IMR-90 (cell line): ENCODE measurements at regions not wholly inside any gene's neighbourhood (a gene's known extent, or its start where the extent isn't known, plus 50 kb on each side); places are given as distances from the start of the nearest gene placed in this dataset.

ENCODE experiments used
- ATAC-seq: fragments of 200-7000 bp; cut with Tn5 transposase; 2 replicates; pipeline ENCODE4 v1.9.1; 2020; ENCODE audit warnings: low read depth, mild to moderate bottlenecking, moderate library complexity
- BruUV-seq: library from RNA; stranded (reverse); fragments of 400-500 nt; replicated peaks from 2 replicates; lab custom pipeline; 2021; lab: Mats Ljungman, UMichigan
- CTCF ChIA-PET: fragments of 300-600 bp; formaldehyde crosslinking; extraction: SDS; loops from one replicate; lab custom pipeline; 2021; ENCODE audit warnings: antibody characterized with exemption; lab: Yijun Ruan, JAX
- POLR2A ChIA-PET: fragments of 300-600 bp; sonication (Branson Sonifier 250); formaldehyde crosslinking; loops from one replicate; lab custom pipeline; 2022; ENCODE audit warnings: antibody characterized with exemption; ENCODE audit not compliant: unreplicated experiment; lab: Charles Lee
- DNase-seq: peaks from one replicate; pipeline ENCODE4 v3.0.0; 2013
- H2AFZ ChIP-seq: replicated peaks from 2 replicates; pipeline ENCODE3; 2013; ENCODE audit warnings: low read length, mild to moderate bottlenecking; ENCODE audit not compliant: poor library complexity
- H2AK5ac ChIP-seq: 2 replicates; pipeline ENCODE4 v1.6.1; 2013; ENCODE audit warnings: low read depth, low read length, inconsistent platforms
- H2AK9ac ChIP-seq: replicated peaks from 2 replicates; pipeline ENCODE3; 2013; ENCODE audit warnings: mild to moderate bottlenecking, low read depth, low read length, moderate library complexity; ENCODE audit not compliant: poor library complexity
- H2BK120ac ChIP-seq: 2 replicates; pipeline ENCODE4 v1.6.1; 2013; ENCODE audit warnings: low read depth, low read length, inconsistent platforms
- H2BK15ac ChIP-seq: 3 replicates; pipeline ENCODE4 v1.6.1; 2013; ENCODE audit warnings: low read depth, low read length, inconsistent platforms
- H2BK20ac ChIP-seq: 2 replicates; pipeline ENCODE4 v1.6.1; 2013; ENCODE audit warnings: low read depth, mild to moderate bottlenecking, inconsistent platforms, low read length, moderate library complexity
- H2BK5ac ChIP-seq: 2 replicates; pipeline ENCODE4 v1.6.1; 2013; ENCODE audit warnings: mild to moderate bottlenecking, low read depth, low read length, inconsistent platforms; ENCODE audit not compliant: poor library complexity, severe bottlenecking
- H3K14ac ChIP-seq: replicated peaks from 2 replicates; pipeline ENCODE4 v1.6.1; 2013; ENCODE audit warnings: low read depth, low read length, inconsistent platforms
- H3K18ac ChIP-seq: 2 replicates; pipeline ENCODE4 v1.6.1; 2013; ENCODE audit warnings: low read depth, low read length, control low read depth
- H3K23ac ChIP-seq: 2 replicates; pipeline ENCODE4 v1.6.1; 2013; ENCODE audit warnings: low read depth, low read length, inconsistent platforms
- H3K27ac ChIP-seq: 2 replicates; pipeline ENCODE4 v1.5.1; 2013; ENCODE audit warnings: mild to moderate bottlenecking, control low read depth, low read length; ENCODE audit not compliant: insufficient read depth
- H3K27me3 ChIP-seq: 2 replicates; pipeline ENCODE4 v1.6.1; 2013; ENCODE audit warnings: low read length; ENCODE audit not compliant: control insufficient read depth, insufficient read depth
- H3K36me3 ChIP-seq: 2 replicates; pipeline ENCODE4 v1.6.1; 2013; ENCODE audit warnings: low read length, mixed read lengths; ENCODE audit not compliant: control insufficient read depth, insufficient read depth
- H3K4ac ChIP-seq: 2 replicates; pipeline ENCODE4 v1.6.1; 2013; ENCODE audit warnings: low read depth, low read length, inconsistent platforms
- H3K4me1 ChIP-seq: 2 replicates; pipeline ENCODE4 v1.6.1; 2013; ENCODE audit warnings: low read length, mixed read lengths; ENCODE audit not compliant: control insufficient read depth, insufficient read depth
- H3K4me2 ChIP-seq: 2 replicates; pipeline ENCODE4 v1.6.1; 2013; ENCODE audit warnings: low read depth, mild to moderate bottlenecking, control low read depth, low read length, moderate library complexity
- H3K4me3 ChIP-seq: 2 replicates; pipeline ENCODE4 v1.5.1; 2013; ENCODE audit warnings: low read depth, mild to moderate bottlenecking, control low read depth, low read length, moderate library complexity; ENCODE audit not compliant: insufficient read depth
- H3K56ac ChIP-seq: 2 replicates; pipeline ENCODE4 v1.6.1; 2013; ENCODE audit warnings: low read length, inconsistent platforms; ENCODE audit not compliant: insufficient read depth; ENCODE audit errors: extremely low read depth
- H3K79me1 ChIP-seq, 2 experiments: 2 replicates each; pipeline ENCODE4 v1.6.1; 2013; ENCODE audit warnings: low read length in 2 of 2, inconsistent platforms in 1 of 2, low read depth in 1 of 2
- H3K9ac ChIP-seq: 2 replicates; pipeline ENCODE4 v1.6.1; 2013; ENCODE audit warnings: low read depth, low read length, control low read depth
- H3K9me1 ChIP-seq: 2 replicates; pipeline ENCODE4 v1.6.1; 2013; ENCODE audit warnings: low read length, inconsistent platforms; ENCODE audit not compliant: insufficient read depth
- H3K9me3 ChIP-seq: 2 replicates; pipeline ENCODE4 v1.6.1; 2013; ENCODE audit warnings: low read length; ENCODE audit not compliant: control insufficient read depth, insufficient read depth
- H4K20me1 ChIP-seq: 2 replicates; pipeline ENCODE4 v1.6.1; 2013; ENCODE audit warnings: low read length, inconsistent platforms; ENCODE audit not compliant: insufficient read depth
- H4K5ac ChIP-seq: 2 replicates; pipeline ENCODE4 v1.6.1; 2013; ENCODE audit warnings: mild to moderate bottlenecking, low read depth, low read length, control low read depth
- H4K8ac ChIP-seq, 2 experiments: 2 replicates each; pipeline ENCODE4 v1.6.1; 2013; ENCODE audit warnings: low read depth in 2 of 2, low read length in 2 of 2, control low read depth in 1 of 2, inconsistent platforms in 1 of 2
- H4K91ac ChIP-seq: 2 replicates; pipeline ENCODE4 v1.6.1; 2013; ENCODE audit warnings: low read depth, low read length, inconsistent platforms; ENCODE audit not compliant: insufficient read depth
- BHLHE40 ChIP-seq: fragments of 150-350 bp; IDR thresholded peaks from 2 replicates; pipeline ENCODE4 v1.6.1; 2016; ENCODE audit warnings: mild to moderate bottlenecking, low read depth, low read length
- WGBS, 2 experiments: methylation state at CpG; one replicate each; pipeline versions ENCODE4 v1.1.5 to v1.1.7; 2013; ENCODE audit warnings: missing lambda C conversion rate in 2 of 2; ENCODE audit not compliant: insufficient read length in 1 of 2; ENCODE audit errors: extremely low coverage in 2 of 2; 5-methylcytosine and 5-hydroxymethylcytosine counted together
- dilution Hi-C: fragments of 300-500 bp; cut with HindIII; formaldehyde crosslinking; loops from one replicate; pipeline ENCODE4 v1.14.3; 2018; ENCODE audit warnings: low sequenced_read_pairs; ENCODE audit not compliant: unreplicated experiment
- in situ Hi-C: fragments of 300-500 bp; cut with MboI; formaldehyde crosslinking; loops from 3 replicates; pipeline ENCODE4 v1.14.3; 2019; ENCODE audit warnings: low sequenced_read_pairs, inconsistent platforms, mixed read lengths
- intact Hi-C: fragments of 100-400 bp; cut with micrococcal nuclease; formaldehyde crosslinking; loops from 2 replicates; pipeline ENCODE4 v1.10.0; 2022
- TF ChIP-seq, protein P1 (sequence below): fragments of 150-350 bp; IDR thresholded peaks from 2 replicates; pipeline ENCODE4 v1.6.1; 2017; ENCODE audit warnings: mild to moderate bottlenecking, antibody characterized with exemption, low read length, low read depth

DNA sequence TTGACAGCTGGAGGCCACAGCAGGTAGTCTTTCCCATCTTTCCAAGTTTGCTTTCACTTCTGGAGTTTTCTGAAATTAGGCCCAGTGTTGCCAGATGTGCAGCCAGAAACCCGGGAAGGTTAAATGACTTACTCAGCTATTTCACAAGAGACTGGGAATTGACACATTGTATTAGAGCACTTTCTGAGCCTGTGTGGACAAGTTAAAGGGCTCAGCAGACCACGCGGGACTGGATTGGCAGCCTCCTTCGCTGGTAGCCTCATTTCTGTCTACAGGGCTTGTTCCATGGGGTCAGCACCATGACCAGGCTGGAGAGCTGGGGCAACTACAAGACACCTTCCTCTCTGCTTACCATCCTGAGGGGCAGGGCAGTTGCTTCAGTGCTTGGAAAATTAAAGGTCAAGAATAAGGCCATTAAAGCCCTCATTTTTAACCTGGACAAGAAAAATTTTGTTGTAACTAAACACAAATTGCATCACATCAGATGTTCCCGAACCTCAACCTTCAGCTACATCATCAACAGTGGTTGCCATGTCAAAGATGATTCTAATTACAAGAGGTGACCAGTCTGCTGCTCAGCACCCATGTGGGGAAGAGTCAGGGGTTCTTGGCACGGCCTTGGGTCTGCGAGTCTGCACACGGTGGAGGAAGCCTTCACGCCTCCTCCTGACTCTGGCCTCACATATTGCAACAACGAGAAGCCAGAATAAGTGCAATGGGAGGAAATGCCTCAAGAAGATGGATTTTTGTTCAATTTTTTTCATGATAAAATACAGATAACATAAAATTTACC lies 279.5 kb upstream of the RAB6C start:
- H2BK5ac ChIP-seq = no peak overlapping the region
- ChIA-PET CTCF (no interaction called here), POLR2A (no interaction called here)
- H3K14ac ChIP-seq = no peak overlapping the region
- H4K5ac ChIP-seq = no peak overlapping the region
- no peaks in the 10 kb centered on the region for H3K36me3 ChIP-seq
- no peak overlapping the region for H3K4me3 ChIP-seq
- dilution Hi-C loops (no loop called here), intact Hi-C loops (no loop called here), in situ Hi-C loops (no loop called here)
- DNase-seq (no peak), ATAC-seq (no peak)
- no peak overlapping the region for H3K4ac ChIP-seq
- no peak overlapping the region for H2AK9ac ChIP-seq
- no peak overlapping the region for H2AFZ ChIP-seq
- no peaks in the 10 kb centered on the region for H4K20me1 ChIP-seq
- BruUV-seq = no TSS peak
- no peak overlapping the region for H3K56ac ChIP-seq
- no peak overlapping the region for H2BK15ac ChIP-seq
- TF ChIP-seq, protein P1, sequence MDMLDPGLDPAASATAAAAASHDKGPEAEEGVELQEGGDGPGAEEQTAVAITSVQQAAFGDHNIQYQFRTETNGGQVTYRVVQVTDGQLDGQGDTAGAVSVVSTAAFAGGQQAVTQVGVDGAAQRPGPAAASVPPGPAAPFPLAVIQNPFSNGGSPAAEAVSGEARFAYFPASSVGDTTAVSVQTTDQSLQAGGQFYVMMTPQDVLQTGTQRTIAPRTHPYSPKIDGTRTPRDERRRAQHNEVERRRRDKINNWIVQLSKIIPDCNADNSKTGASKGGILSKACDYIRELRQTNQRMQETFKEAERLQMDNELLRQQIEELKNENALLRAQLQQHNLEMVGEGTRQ = no peak
- TF ChIP-seq BHLHE40 = no peak
- no peaks in the 10 kb centered on the region for H3K9me1 ChIP-seq
- H3K9ac ChIP-seq = no peak overlapping the region
- no peak overlapping the region for H4K91ac ChIP-seq
- WGBS, 2 experiments = 67% methylated on average over 3 of the region's 10 CpGs; no CpG with 5 or more reads in 1 of the 2 experiments
- H3K27ac ChIP-seq = no peak overlapping the region
- H3K27me3 ChIP-seq = no peaks in the 10 kb centered on the region
- H3K4me1 ChIP-seq = no peaks in the 10 kb centered on the region
- H2BK20ac ChIP-seq = no peak overlapping the region
- no peak overlapping the region for H2AK5ac ChIP-seq
- no peak overlapping the region for H3K18ac ChIP-seq
- no peak overlapping the region for H4K8ac ChIP-seq
- H3K4me2 ChIP-seq = no peak overlapping the region
- peaks cover 5% of the 10 kb centered on the region for H3K9me3 ChIP-seq
- no peaks in the 10 kb centered on the region for H3K79me1 ChIP-seq
- no peak overlapping the region for H3K23ac ChIP-seq
- no peak overlapping the region for H2BK120ac ChIP-seq
